Caki2 (cell line): ENCODE measurements at regions not wholly inside any gene's neighbourhood (a gene's known extent, or its start where the extent isn't known, plus 50 kb on each side); places are given as distances from the start of the nearest gene placed in this dataset.
"Not testable (repeated sequence)": the region's sequence is repeated elsewhere in the genome, so short reads cannot be mapped to it uniquely, and the experiment has no call there.

ENCODE experiments used
- DNase-seq: peaks from one replicate; pipeline ENCODE4 v3.0.0-alpha.2; 2015; ENCODE audit warnings: low read depth
- in situ Hi-C: cut with HindIII; loops from 2 replicates; pipeline ENCODE4 v1.10.0; 2016; ENCODE audit warnings: low sequenced_read_pairs, low pct_unique_long_range_greater_than_20kb, mixed read lengths

- in situ Hi-C loops, DNase-seq: not testable (repeated sequence)
These were observed 50.5 kb upstream of the MED13L start for GRCh38 chr12:116327992-116328391.

GRCh38 chr12:116331876-116332275, 54.4 kb upstream of the MED13L start:
- in situ Hi-C loops, result no loop called here
- DNase-seq, result no peak

- in situ Hi-C loops, result no loop called here
These were observed 55.4 kb upstream of the MED13L start for GRCh38 chr12:116332705-116333380.

GRCh38 chr12:116333402-116333801, 55.9 kb upstream of the MED13L start:
- in situ Hi-C loops, result no loop called here
- no peak for DNase-seq

More at GRCh38 chr12:116332705-116333380, 55.4 kb upstream of the MED13L start:
- no peak for DNase-seq

- in situ Hi-C loops, result no loop called here
- DNase-seq, result peak; percentile 86
These were observed 59.1 kb upstream of the MED13L start for GRCh38 chr12:116336542-116337065.

GRCh38 chr12:116337312-116337711, 59.8 kb upstream of the MED13L start:
- no peak for DNase-seq
- in situ Hi-C loops, result no loop called here

GRCh38 chr12:116338064-116338846, 60.8 kb upstream of the MED13L start:
- in situ Hi-C loops, result no loop called here
- no peak for DNase-seq

GRCh38 chr12:116339062-116339461, 61.6 kb upstream of the MED13L start:
- in situ Hi-C loops, result no loop called here
- DNase-seq, result no peak

- in situ Hi-C loops, result no loop called here
- peak; percentile 28 for DNase-seq
These were observed 62.4 kb upstream of the MED13L start for GRCh38 chr12:116339800-116340371.

GRCh38 chr12:116343331-116343884, 65.9 kb upstream of the MED13L start:
- no peak for DNase-seq
- in situ Hi-C loops, result no loop called here

- in situ Hi-C loops, result no loop called here
- no peak for DNase-seq
These were observed 68.7 kb upstream of the MED13L start for GRCh38 chr12:116346222-116346621.

- DNase-seq, result no peak
- in situ Hi-C loops, result no loop called here
These were observed 69.2 kb upstream of the MED13L start for GRCh38 chr12:116346741-116347140.

- in situ Hi-C loops, result no loop called here
- DNase-seq, result no peak
These were observed 69.8 kb upstream of the MED13L start for GRCh38 chr12:116347265-116347664.

- in situ Hi-C loops, result no loop called here
- no peak for DNase-seq
These were observed 74.9 kb upstream of the MED13L start for GRCh38 chr12:116352315-116352835.

GRCh38 chr12:116353958-116354357, 76.5 kb upstream of the MED13L start:
- DNase-seq, result no peak
- in situ Hi-C loops, result no loop called here

- no peak for DNase-seq
- in situ Hi-C loops, result no loop called here
These were observed 77.0 kb upstream of the MED13L start for GRCh38 chr12:116354534-116354933.

GRCh38 chr12:116354950-116355783, 77.7 kb upstream of the MED13L start:
- no peak for DNase-seq
- in situ Hi-C loops, result no loop called here

GRCh38 chr12:116358536-116358892, 81.0 kb upstream of the MED13L start:
- DNase-seq, result no peak
- in situ Hi-C loops, result no loop called here
